Astrocyte of the cerebellum (primary cell): ENCODE measurements at regions not wholly inside any gene's neighbourhood (a gene's known extent, or its start where the extent isn't known, plus 50 kb on each side); places are given as distances from the start of the nearest gene placed in this dataset.

Experiments
- DNase-seq: peaks from one replicate; pipeline ENCODE4 v3.0.0-alpha.2; 2011; ENCODE audit warnings: low read depth
- H3K4me3 ChIP-seq: 2 replicates; pipeline ENCODE4 v1.5.1; 2011; ENCODE audit warnings: mild to moderate bottlenecking, low read depth, low read length, moderate library complexity
- in situ Hi-C: cut with HindIII; loops from 2 replicates; pipeline ENCODE4 v1.10.0; 2017; ENCODE audit warnings: low sequenced_read_pairs
- TF ChIP-seq, protein P1 (sequence below): IDR thresholded peaks from 2 replicates; pipeline ENCODE4 v1.5.1; 2012; ENCODE audit warnings: low read length, low read depth, moderate library complexity, mild to moderate bottlenecking; ENCODE audit errors: missing control alignments

DNA sequence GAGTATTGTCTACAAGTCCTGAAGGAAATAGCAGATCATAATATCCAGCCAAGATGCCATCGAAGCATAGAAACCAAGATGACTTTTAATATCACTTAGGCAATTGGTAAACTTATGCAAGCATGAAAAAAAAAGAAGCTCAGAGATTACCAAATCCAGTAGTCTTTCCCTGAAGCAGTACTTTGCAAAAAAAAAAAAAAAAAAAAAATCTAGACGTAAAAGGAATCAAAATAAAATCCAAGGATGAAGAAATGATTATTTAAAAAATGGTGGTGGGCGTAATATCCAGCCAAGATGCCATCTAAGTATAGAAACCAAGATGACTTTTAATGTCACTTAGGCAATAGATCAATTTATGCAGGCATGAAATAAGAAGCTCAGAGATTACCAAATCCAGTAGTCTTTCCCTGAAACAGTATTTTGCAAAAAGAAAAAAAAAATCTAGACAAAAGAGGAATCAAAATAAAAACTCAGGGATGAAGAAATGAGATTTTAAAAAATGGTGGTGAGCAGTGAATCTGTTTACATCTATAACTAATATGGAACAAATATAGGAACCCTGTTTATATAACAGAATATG lies 108.8 kb downstream of the GYPC start:
- no peak for DNase-seq
- in situ Hi-C loops, result no loop called here
- TF ChIP-seq, protein P1, sequence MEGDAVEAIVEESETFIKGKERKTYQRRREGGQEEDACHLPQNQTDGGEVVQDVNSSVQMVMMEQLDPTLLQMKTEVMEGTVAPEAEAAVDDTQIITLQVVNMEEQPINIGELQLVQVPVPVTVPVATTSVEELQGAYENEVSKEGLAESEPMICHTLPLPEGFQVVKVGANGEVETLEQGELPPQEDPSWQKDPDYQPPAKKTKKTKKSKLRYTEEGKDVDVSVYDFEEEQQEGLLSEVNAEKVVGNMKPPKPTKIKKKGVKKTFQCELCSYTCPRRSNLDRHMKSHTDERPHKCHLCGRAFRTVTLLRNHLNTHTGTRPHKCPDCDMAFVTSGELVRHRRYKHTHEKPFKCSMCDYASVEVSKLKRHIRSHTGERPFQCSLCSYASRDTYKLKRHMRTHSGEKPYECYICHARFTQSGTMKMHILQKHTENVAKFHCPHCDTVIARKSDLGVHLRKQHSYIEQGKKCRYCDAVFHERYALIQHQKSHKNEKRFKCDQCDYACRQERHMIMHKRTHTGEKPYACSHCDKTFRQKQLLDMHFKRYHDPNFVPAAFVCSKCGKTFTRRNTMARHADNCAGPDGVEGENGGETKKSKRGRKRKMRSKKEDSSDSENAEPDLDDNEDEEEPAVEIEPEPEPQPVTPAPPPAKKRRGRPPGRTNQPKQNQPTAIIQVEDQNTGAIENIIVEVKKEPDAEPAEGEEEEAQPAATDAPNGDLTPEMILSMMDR, result no peak
- no peak overlapping the region for H3K4me3 ChIP-seq

- no peak overlapping the region for H3K4me3 ChIP-seq
- in situ Hi-C loops, result no loop called here
- no peak for DNase-seq
- TF ChIP-seq, protein P1, result no peak
Measured at GRCh38 chr2:126765395-126765794, 109.4 kb downstream of the GYPC start.

- no peak for DNase-seq
- no peak overlapping the region for H3K4me3 ChIP-seq
- TF ChIP-seq, protein P1, result no peak
- in situ Hi-C loops, result no loop called here
Measured at GRCh38 chr2:126766295-126766968, 110.5 kb downstream of the GYPC start.

DNA sequence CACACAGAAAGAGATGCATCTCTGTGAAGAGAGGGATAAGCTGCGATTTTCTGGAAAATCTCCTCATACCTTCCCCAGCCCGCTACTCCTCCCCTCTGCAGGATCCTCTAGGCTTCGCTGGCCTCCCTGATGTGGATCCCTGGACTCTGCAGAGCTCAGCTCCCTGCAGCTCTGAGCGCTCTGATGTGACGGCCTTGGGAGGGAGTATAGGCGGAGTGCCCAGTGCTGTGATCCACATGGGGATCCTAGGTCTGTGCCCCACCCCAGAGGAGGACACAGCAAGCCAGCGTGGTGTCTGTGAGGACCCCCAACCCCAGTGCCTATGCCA lies 111.0 kb downstream of the GYPC start:
- no peak overlapping the region for H3K4me3 ChIP-seq
- TF ChIP-seq, protein P1, result no peak
- in situ Hi-C loops, result no loop called here
- DNase-seq, result no peak

GRCh38 chr2:126769118-126769517 lies 113.2 kb downstream of the GYPC start:
- in situ Hi-C loops, result no loop called here
- DNase-seq, result no peak
- TF ChIP-seq, protein P1, result no peak
- H3K4me3 ChIP-seq, result no peak overlapping the region

DNA sequence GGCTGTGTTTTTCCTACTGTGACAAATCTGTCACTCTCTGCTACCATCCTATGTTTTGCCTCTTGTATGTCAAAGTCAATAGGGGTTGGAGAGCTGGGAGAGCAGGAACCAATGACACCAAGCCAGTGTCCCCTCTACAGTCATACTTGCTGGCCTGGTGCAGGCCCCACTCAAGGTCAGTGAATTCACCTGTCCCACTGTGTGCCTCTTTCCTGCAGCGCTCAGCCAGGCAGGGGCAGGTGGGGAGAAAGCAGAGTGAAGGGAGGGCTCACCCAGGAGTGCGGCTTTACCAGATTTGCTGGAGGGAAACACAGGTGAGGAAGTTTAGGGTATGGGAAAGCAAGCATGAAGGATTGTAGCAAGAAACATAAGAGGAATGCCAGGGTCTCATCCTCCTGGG lies 114.5 kb downstream of the GYPC start:
- no peak for DNase-seq
- no peak overlapping the region for H3K4me3 ChIP-seq
- TF ChIP-seq, protein P1, result no peak
- in situ Hi-C loops, result no loop called here
